ENCODE measurements at regions not wholly inside any gene's neighbourhood (a gene's known extent, or its start where the extent isn't known, plus 50 kb on each side); places are given as distances from the start of the nearest gene placed in this dataset.

DNA sequence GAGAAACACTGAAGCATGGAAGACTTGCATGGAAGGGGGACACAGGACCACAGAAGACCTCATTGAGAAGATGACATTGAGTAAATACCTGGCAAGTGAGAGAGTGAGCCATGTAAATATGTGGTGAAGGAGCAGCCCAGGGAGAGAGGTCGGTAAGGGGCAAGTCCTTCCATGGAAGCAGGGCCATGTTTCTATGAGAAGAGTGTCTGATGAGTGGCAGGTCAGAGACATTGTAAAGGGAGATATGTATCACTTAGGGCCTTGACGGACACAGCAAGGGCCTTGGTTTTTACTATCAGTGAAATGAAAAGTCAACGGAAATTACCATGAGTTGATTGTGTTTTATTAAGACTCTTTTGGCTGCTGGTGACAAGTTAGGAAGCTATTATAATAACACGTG is 336.4 kb downstream of the PLK2 start:
- TF ChIP-seq, protein P1, sequence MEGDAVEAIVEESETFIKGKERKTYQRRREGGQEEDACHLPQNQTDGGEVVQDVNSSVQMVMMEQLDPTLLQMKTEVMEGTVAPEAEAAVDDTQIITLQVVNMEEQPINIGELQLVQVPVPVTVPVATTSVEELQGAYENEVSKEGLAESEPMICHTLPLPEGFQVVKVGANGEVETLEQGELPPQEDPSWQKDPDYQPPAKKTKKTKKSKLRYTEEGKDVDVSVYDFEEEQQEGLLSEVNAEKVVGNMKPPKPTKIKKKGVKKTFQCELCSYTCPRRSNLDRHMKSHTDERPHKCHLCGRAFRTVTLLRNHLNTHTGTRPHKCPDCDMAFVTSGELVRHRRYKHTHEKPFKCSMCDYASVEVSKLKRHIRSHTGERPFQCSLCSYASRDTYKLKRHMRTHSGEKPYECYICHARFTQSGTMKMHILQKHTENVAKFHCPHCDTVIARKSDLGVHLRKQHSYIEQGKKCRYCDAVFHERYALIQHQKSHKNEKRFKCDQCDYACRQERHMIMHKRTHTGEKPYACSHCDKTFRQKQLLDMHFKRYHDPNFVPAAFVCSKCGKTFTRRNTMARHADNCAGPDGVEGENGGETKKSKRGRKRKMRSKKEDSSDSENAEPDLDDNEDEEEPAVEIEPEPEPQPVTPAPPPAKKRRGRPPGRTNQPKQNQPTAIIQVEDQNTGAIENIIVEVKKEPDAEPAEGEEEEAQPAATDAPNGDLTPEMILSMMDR (IDR thresholded peaks at IDR 0.05; ENCODE audit: low read length): no peak
- TF ChIP-seq EZH2phosphoT487 (IDR thresholded peaks at IDR 0.05; ENCODE audit: low read length): no peak

All from MM.1S (cell line).